PC-3 (cell line): ENCODE measurements at regions not wholly inside any gene's neighbourhood (a gene's known extent, or its start where the extent isn't known, plus 50 kb on each side); places are given as distances from the start of the nearest gene placed in this dataset.
"Not testable (repeated sequence)": the region's sequence is repeated elsewhere in the genome, so short reads cannot be mapped to it uniquely, and the experiment has no call there.

ENCODE experiments used
- ATAC-seq: fragments of 200-7000 bp; cut with Tn5 transposase; 2 replicates; pipeline ENCODE4 v1.9.1; 2020; ENCODE audit warnings: mild to moderate bottlenecking, moderate library complexity
- BruUV-seq: library from RNA; stranded (reverse); fragments of 400-500 nt; replicated peaks from 2 replicates; lab custom pipeline; 2021; lab: Mats Ljungman, UMichigan
- CTCF ChIA-PET: fragments of 300-600 bp; sonication (Branson Sonifier 250); formaldehyde crosslinking; loops from one replicate; lab custom pipeline; 2022; ENCODE audit warnings: antibody characterized with exemption; lab: Charles Lee
- POLR2A ChIA-PET: fragments of 300-600 bp; sonication (Branson Sonifier 250); formaldehyde crosslinking; loops from one replicate; lab custom pipeline; 2022; ENCODE audit warnings: antibody characterized with exemption; ENCODE audit not compliant: unreplicated experiment; lab: Charles Lee
- DNase-seq: peaks from one replicate; pipeline ENCODE4 v3.0.0-alpha.2; 2015
- H2AFZ ChIP-seq: fragments of 300-600 bp; sonication (generic); 2 replicates; pipeline ENCODE4 v1.6.0; 2016; ENCODE audit warnings: antibody characterized with exemption, low read length
- H3F3A ChIP-seq: fragments of 300-600 bp; sonication (generic); one replicate; pipeline ENCODE4 v1.6.0; 2017; ENCODE audit warnings: antibody characterized with exemption, low read length, control low read depth, mild to moderate bottlenecking; ENCODE audit not compliant: unreplicated experiment
- H3K27ac ChIP-seq: fragments of 300-600 bp; sonication (generic); 2 replicates; pipeline ENCODE4 v1.5.1; 2016; ENCODE audit warnings: mild to moderate bottlenecking, low read length
- H3K27me3 ChIP-seq: fragments of 300-600 bp; sonication (generic); 2 replicates; pipeline ENCODE4 v1.6.1; 2016; ENCODE audit warnings: low read length, mixed read lengths
- H3K36me3 ChIP-seq: fragments of 300-600 bp; sonication (generic); 2 replicates; pipeline ENCODE4 v1.6.1; 2016; ENCODE audit warnings: low read depth, mixed run types, low read length, mixed read lengths
- H3K4me1 ChIP-seq: fragments of 300-600 bp; sonication (generic); 2 replicates; pipeline ENCODE4 v1.5.1; 2016; ENCODE audit warnings: low read length; ENCODE audit not compliant: insufficient read depth
- H3K4me2 ChIP-seq: fragments of 300-600 bp; sonication (generic); 2 replicates; pipeline ENCODE4 v1.6.0; 2016; ENCODE audit warnings: low read length
- H3K4me3 ChIP-seq: fragments of 300-600 bp; sonication (generic); 2 replicates; pipeline ENCODE4 v1.5.1; 2016; ENCODE audit warnings: mild to moderate bottlenecking, low read length, mixed read lengths
- H3K79me2 ChIP-seq: fragments of 300-600 bp; sonication (generic); 2 replicates; pipeline ENCODE4 v1.6.1; 2017; ENCODE audit warnings: low read length, mixed read lengths
- H3K9ac ChIP-seq: fragments of 300-600 bp; sonication (generic); 2 replicates; pipeline ENCODE4 v1.6.0; 2016; ENCODE audit warnings: mild to moderate bottlenecking, low read length
- H3K9me2 ChIP-seq: fragments of 300-600 bp; sonication (generic); replicated peaks from 2 replicates; pipeline ENCODE4 v1.6.1; 2016; ENCODE audit warnings: mixed run types, low read length, mixed read lengths
- H3K9me3 ChIP-seq: fragments of 300-600 bp; sonication (generic); 2 replicates; pipeline ENCODE4 v1.6.1; 2016; ENCODE audit warnings: low read length, mixed read lengths
- H4K20me1 ChIP-seq: fragments of 300-600 bp; sonication (generic); 2 replicates; pipeline ENCODE4 v1.6.1; 2016; ENCODE audit warnings: low read length, mixed read lengths
- CTCF ChIP-seq: fragments of 300-600 bp; sonication (generic); conservative IDR thresholded peaks from 2 replicates; pipeline ENCODE4 v1.5.1; 2017; ENCODE audit warnings: antibody characterized with exemption, low read depth, mild to moderate bottlenecking, low read length
- EZH2 ChIP-seq: fragments of 300-600 bp; sonication (generic); IDR thresholded peaks from one replicate; pipeline ENCODE4 v1.6.1; 2017; ENCODE audit warnings: antibody characterized with exemption, mild to moderate bottlenecking, low read length; ENCODE audit not compliant: unreplicated experiment
- EZH2phosphoT487 ChIP-seq: fragments of 300-600 bp; sonication (generic); IDR thresholded peaks from 2 replicates; pipeline ENCODE4 v1.6.1; 2018; ENCODE audit warnings: mild to moderate bottlenecking, antibody characterized with exemption, low read length, borderline replicate concordance
- intact Hi-C: fragments of 100-400 bp; cut with micrococcal nuclease; formaldehyde crosslinking; loops from 2 replicates; pipeline ENCODE4 v1.9.0; 2023

- Histone ChIP-seq H3K9me3 (no peaks in the 10 kb centered on the region), H4K20me1 (no peaks in the 10 kb centered on the region), H3K27me3 (no peaks in the 10 kb centered on the region), H3K4me1 (no peaks in the 10 kb centered on the region), H3K9ac (no peak overlapping the region), H3F3A (no peaks in the 10 kb centered on the region), H3K79me2 (no peaks in the 10 kb centered on the region), H3K27ac (no peak overlapping the region), H3K36me3 (no peaks in the 10 kb centered on the region), H3K4me3 (no peak overlapping the region), H2AFZ (no peak overlapping the region), H3K4me2 (no peak overlapping the region), H3K9me2 (no peaks in the 10 kb centered on the region)
- TF ChIP-seq EZH2phosphoT487 (no peak), CTCF (no peak), EZH2 (no peak)
- ATAC-seq, result no peak
- DNase-seq, result no peak
- CTCF ChIA-PET, result no interaction called here
- intact Hi-C loops, result no loop called here
- POLR2A ChIA-PET, result no interaction called here
- no TSS peak for BruUV-seq
These were observed 85.0 kb upstream of the BEND4 start for GRCh38 chr4:42237451-42237850.

GRCh38 chr4:42248972-42249371, 96.5 kb upstream of the BEND4 start:
- ChIA-PET CTCF (no interaction called here), POLR2A (no interaction called here)
- Histone ChIP-seq H3K9me3 (no peaks in the 10 kb centered on the region), H3K9me2 (no peaks in the 10 kb centered on the region), H3K4me3 (no peak overlapping the region), H3K27ac (no peak overlapping the region), H3K9ac (no peak overlapping the region), H4K20me1 (no peaks in the 10 kb centered on the region), H3K36me3 (no peaks in the 10 kb centered on the region), H3K27me3 (no peaks in the 10 kb centered on the region), H2AFZ (no peak overlapping the region), H3K79me2 (no peaks in the 10 kb centered on the region), H3F3A (no peaks in the 10 kb centered on the region), H3K4me2 (no peak overlapping the region), H3K4me1 (no peaks in the 10 kb centered on the region)
- no TSS peak for BruUV-seq
- TF ChIP-seq EZH2phosphoT487 (no peak), EZH2 (no peak), CTCF (no peak)
- DNase-seq, result no peak
- intact Hi-C loops, result no loop called here
- no peak for ATAC-seq

GRCh38 chr4:42252315-42252714, 99.9 kb upstream of the BEND4 start:
- H3K9ac ChIP-seq, result no peak overlapping the region
- no peak overlapping the region for H3K4me2 ChIP-seq
- H3K27ac ChIP-seq, result no peak overlapping the region
- no peaks in the 10 kb centered on the region for H4K20me1 ChIP-seq
- no TSS peak for BruUV-seq
- ChIA-PET CTCF (no interaction called here), POLR2A (no interaction called here)
- no peak overlapping the region for H3K4me3 ChIP-seq
- H2AFZ ChIP-seq, result no peak overlapping the region
- no peaks in the 10 kb centered on the region for H3K4me1 ChIP-seq
- intact Hi-C loops, result no loop called here
- DNase-seq, result no peak
- no peak for TF ChIP-seq CTCF
- no peak for TF ChIP-seq EZH2phosphoT487
- no peak for TF ChIP-seq EZH2
- no peaks in the 10 kb centered on the region for H3F3A ChIP-seq
- no peaks in the 10 kb centered on the region for H3K9me3 ChIP-seq
- H3K36me3 ChIP-seq, result no peaks in the 10 kb centered on the region
- no peaks in the 10 kb centered on the region for H3K79me2 ChIP-seq
- H3K27me3 ChIP-seq, result no peaks in the 10 kb centered on the region
- ATAC-seq, result no peak
- H3K9me2 ChIP-seq, result no peaks in the 10 kb centered on the region

- H2AFZ ChIP-seq, H3K9me2 ChIP-seq, H3K9me3 ChIP-seq, H3K4me3 ChIP-seq, H3F3A ChIP-seq, H3K27ac ChIP-seq, CTCF ChIA-PET, ATAC-seq, H3K4me2 ChIP-seq, DNase-seq, H4K20me1 ChIP-seq, H3K9ac ChIP-seq, intact Hi-C loops, BruUV-seq, POLR2A ChIA-PET, H3K4me1 ChIP-seq, H3K36me3 ChIP-seq, H3K27me3 ChIP-seq, H3K79me2 ChIP-seq: not testable (repeated sequence)
These were observed 105.2 kb upstream of the BEND4 start for GRCh38 chr4:42257645-42258044.
